Keratinocyte (primary cell): ENCODE measurements at regions not wholly inside any gene's neighbourhood (a gene's known extent, or its start where the extent isn't known, plus 50 kb on each side); places are given as distances from the start of the nearest gene placed in this dataset.
A peak's percentile ranks its signal among the peaks of the same experiment; 100 is the strongest.

Experiments
- DNase-seq: peaks from one replicate; pipeline ENCODE4 v3.0.0-alpha.2; 2011; ENCODE audit warnings: low read depth, missing footprints, low spot score
- FAIRE-seq: peaks from 2 replicates; lab custom pipeline; 2011; peaks lifted over from hg19 to GRCh38; lab: Jason Lieb, UNC
- H2AFZ ChIP-seq: 2 replicates; pipeline ENCODE4 v1.6.0; 2012; ENCODE audit warnings: low read length, control low read depth, inconsistent platforms; ENCODE audit not compliant: control insufficient read depth
- H3K27ac ChIP-seq: 2 replicates; pipeline ENCODE4 v1.5.1; 2011; ENCODE audit warnings: low read length; ENCODE audit not compliant: control insufficient read depth, insufficient read depth
- H3K27me3 ChIP-seq: 3 replicates; pipeline ENCODE4 v1.6.0; 2011; ENCODE audit warnings: low read length; ENCODE audit not compliant: control insufficient read depth, insufficient read depth; ENCODE audit errors: extremely low read depth
- H3K36me3 ChIP-seq, 2 experiments: 2 replicates in 1 of 2; 3 replicates in 1 of 2; pipeline ENCODE4 v1.5.1; 2011; ENCODE audit warnings: low read length in 2 of 2, mild to moderate bottlenecking in 1 of 2; ENCODE audit not compliant: control insufficient read depth in 2 of 2, insufficient read depth in 2 of 2; ENCODE audit errors: extremely low read depth in 1 of 2
- H3K4me1 ChIP-seq: 3 replicates; pipeline ENCODE4 v1.5.1; 2011; ENCODE audit warnings: low read length; ENCODE audit not compliant: control insufficient read depth, insufficient read depth; ENCODE audit errors: extremely low read depth
- H3K4me2 ChIP-seq: 3 replicates; pipeline ENCODE4 v1.6.0; 2011; ENCODE audit warnings: low read depth, low read length; ENCODE audit not compliant: control insufficient read depth, insufficient read depth; ENCODE audit errors: extremely low read depth
- H3K4me3 ChIP-seq, 3 experiments: fragments of 200-600 bp in 1 of 3; sonication (generic) in 1 of 3; 2 replicates in 2 of 3; 3 replicates in 1 of 3; pipeline ENCODE4 v1.5.1; 2011 to 2016; ENCODE audit warnings: low read length in 3 of 3, mild to moderate bottlenecking in 3 of 3, control low read depth in 2 of 3, inconsistent platforms in 1 of 3, low read depth in 1 of 3, mixed read lengths in 1 of 3, mixed run types in 1 of 3, moderate library complexity in 1 of 3; ENCODE audit not compliant: control insufficient read depth in 2 of 3, insufficient read depth in 2 of 3; ENCODE audit errors: extremely low read depth in 1 of 3
- H3K79me2 ChIP-seq: 2 replicates; pipeline ENCODE4 v1.6.0; 2012; ENCODE audit warnings: low read length; ENCODE audit not compliant: control insufficient read depth, insufficient read depth
- H3K9ac ChIP-seq: 3 replicates; pipeline ENCODE4 v1.6.0; 2011; ENCODE audit warnings: low read length; ENCODE audit not compliant: control insufficient read depth, insufficient read depth; ENCODE audit errors: extremely low read depth
- H3K9me1 ChIP-seq: 3 replicates; pipeline ENCODE4 v1.6.0; 2011; ENCODE audit warnings: low read length; ENCODE audit not compliant: control insufficient read depth, insufficient read depth; ENCODE audit errors: extremely low read depth
- H3K9me3 ChIP-seq: 2 replicates; pipeline ENCODE4 v1.5.1; 2012; ENCODE audit warnings: low read depth, low read length; ENCODE audit not compliant: control insufficient read depth
- H4K20me1 ChIP-seq: 3 replicates; pipeline ENCODE4 v1.6.0; 2011; ENCODE audit warnings: low read length; ENCODE audit not compliant: control insufficient read depth, insufficient read depth; ENCODE audit errors: extremely low read depth
- EZH2 ChIP-seq: IDR thresholded peaks from one replicate; pipeline ENCODE4 v1.6.1; 2012; ENCODE audit warnings: inconsistent platforms, mild to moderate bottlenecking, low read length, moderate library complexity
- dilution Hi-C: fragments of 300-500 bp; cut with MboI; formaldehyde crosslinking; loops from one replicate; pipeline ENCODE4 v1.7.0; 2020; ENCODE audit warnings: low sequenced_read_pairs; ENCODE audit not compliant: extremely low pct_ligation_motif_present
- TF ChIP-seq, protein P1 (sequence below), 3 experiments: IDR thresholded peaks in 1 of 3; conservative IDR thresholded peaks in 1 of 3; optimal IDR thresholded peaks in 1 of 3; 2 replicates in 2 of 3; 3 replicates in 1 of 3; pipeline versions ENCODE3 to v1.5.1; 2011; ENCODE audit warnings: low read length in 3 of 3, mild to moderate bottlenecking in 3 of 3, moderate library complexity in 2 of 3, control low read depth in 1 of 3, inconsistent platforms in 1 of 3; ENCODE audit not compliant: insufficient read depth in 2 of 3; ENCODE audit errors: extremely low read depth in 1 of 3

- no peak overlapping the region for H3K4me3 ChIP-seq
- no peaks in the 10 kb centered on the region for H3K79me2 ChIP-seq
- dilution Hi-C loops, result no loop called here
- H3K4me2 ChIP-seq, result no peak overlapping the region
- no peak overlapping the region for H3K27ac ChIP-seq
- H2AFZ ChIP-seq, result no peak overlapping the region
- FAIRE-seq, result no peak
- H3K4me1 ChIP-seq, result no peaks in the 10 kb centered on the region
- TF ChIP-seq EZH2, result no peak
- TF ChIP-seq, protein P1, sequence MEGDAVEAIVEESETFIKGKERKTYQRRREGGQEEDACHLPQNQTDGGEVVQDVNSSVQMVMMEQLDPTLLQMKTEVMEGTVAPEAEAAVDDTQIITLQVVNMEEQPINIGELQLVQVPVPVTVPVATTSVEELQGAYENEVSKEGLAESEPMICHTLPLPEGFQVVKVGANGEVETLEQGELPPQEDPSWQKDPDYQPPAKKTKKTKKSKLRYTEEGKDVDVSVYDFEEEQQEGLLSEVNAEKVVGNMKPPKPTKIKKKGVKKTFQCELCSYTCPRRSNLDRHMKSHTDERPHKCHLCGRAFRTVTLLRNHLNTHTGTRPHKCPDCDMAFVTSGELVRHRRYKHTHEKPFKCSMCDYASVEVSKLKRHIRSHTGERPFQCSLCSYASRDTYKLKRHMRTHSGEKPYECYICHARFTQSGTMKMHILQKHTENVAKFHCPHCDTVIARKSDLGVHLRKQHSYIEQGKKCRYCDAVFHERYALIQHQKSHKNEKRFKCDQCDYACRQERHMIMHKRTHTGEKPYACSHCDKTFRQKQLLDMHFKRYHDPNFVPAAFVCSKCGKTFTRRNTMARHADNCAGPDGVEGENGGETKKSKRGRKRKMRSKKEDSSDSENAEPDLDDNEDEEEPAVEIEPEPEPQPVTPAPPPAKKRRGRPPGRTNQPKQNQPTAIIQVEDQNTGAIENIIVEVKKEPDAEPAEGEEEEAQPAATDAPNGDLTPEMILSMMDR (optimal IDR thresholded peaks at IDR 0.05 in 1 of 3, IDR thresholded peaks at IDR 0.05 in 1 of 3, conservative IDR thresholded peaks at IDR 0.05 in 1 of 3; ENCODE audit: extremely low read depth in 1 of 3, insufficient read depth in 2 of 3, low read length in 3 of 3), result no peak
- H4K20me1 ChIP-seq, result no peaks in the 10 kb centered on the region
- DNase-seq, result no peak
- no peaks in the 10 kb centered on the region for H3K36me3 ChIP-seq
- no peaks in the 10 kb centered on the region for H3K9me1 ChIP-seq
- H3K27me3 ChIP-seq, result no peaks in the 10 kb centered on the region
- peaks cover 2% of the 10 kb centered on the region for H3K9me3 ChIP-seq
- H3K9ac ChIP-seq, result no peak overlapping the region
Measured at GRCh38 chr5:90136952-90137528, 272.5 kb downstream of the CETN3 start.

- dilution Hi-C loops, result no loop called here
- Histone ChIP-seq H3K79me2 (no peaks in the 10 kb centered on the region), H3K4me1 (no peaks in the 10 kb centered on the region), H3K27ac (no peak overlapping the region), H3K27me3 (no peaks in the 10 kb centered on the region), H3K9me3 (peaks cover 2% of the 10 kb centered on the region), H2AFZ (no peak overlapping the region), H3K9ac (no peak overlapping the region), H3K4me2 (no peak overlapping the region), H3K4me3 (no peak overlapping the region), H4K20me1 (no peaks in the 10 kb centered on the region), H3K9me1 (no peaks in the 10 kb centered on the region), H3K36me3 (no peaks in the 10 kb centered on the region)
- FAIRE-seq, result no peak
- DNase-seq, result no peak
- TF ChIP-seq EZH2, result no peak
- TF ChIP-seq, protein P1 (optimal IDR thresholded peaks at IDR 0.05 in 1 of 3, IDR thresholded peaks at IDR 0.05 in 1 of 3, conservative IDR thresholded peaks at IDR 0.05 in 1 of 3; ENCODE audit: extremely low read depth in 1 of 3, insufficient read depth in 2 of 3, low read length in 3 of 3), result peak in 2 of 3 experiments; percentile 33 to 44
Measured at GRCh38 chr5:90135779-90136378, 273.7 kb downstream of the CETN3 start.
